Neutrophil (primary cell): ENCODE measurements at regions not wholly inside any gene's neighbourhood (a gene's known extent, or its start where the extent isn't known, plus 50 kb on each side); places are given as distances from the start of the nearest gene placed in this dataset.

ENCODE experiments used
- H3K27ac ChIP-seq: fragments of 200-600 bp; sonication (generic); 2 replicates; pipeline ENCODE4 v1.5.1; 2016; ENCODE audit warnings: mild to moderate bottlenecking, moderate library complexity
- H3K27me3 ChIP-seq: fragments of 200-600 bp; sonication (generic); 2 replicates; pipeline ENCODE4 v1.6.0; 2016; ENCODE audit warnings: mild to moderate bottlenecking
- H3K36me3 ChIP-seq: fragments of 200-600 bp; sonication (generic); 2 replicates; pipeline ENCODE4 v1.5.1; 2017
- H3K4me1 ChIP-seq, 2 experiments: fragments of 200-600 bp in 1 of 2; sonication (generic) in 1 of 2; 1 replicate in 1 of 2; 2 replicates in 1 of 2; pipeline versions ENCODE4 v1.5.1 to v1.6.1; 2013 to 2016; ENCODE audit warnings: low read depth in 1 of 2, low read length in 1 of 2, mild to moderate bottlenecking in 1 of 2, moderate library complexity in 1 of 2; ENCODE audit not compliant: control insufficient read depth in 1 of 2, insufficient read depth in 1 of 2
- H3K4me3 ChIP-seq, 2 experiments: fragments of 200-600 bp in 1 of 2; sonication (generic) in 1 of 2; 1 replicate in 1 of 2; 2 replicates in 1 of 2; pipeline ENCODE4 v1.5.1; 2013 to 2016; ENCODE audit warnings: low read depth in 1 of 2, low read length in 1 of 2, mild to moderate bottlenecking in 1 of 2, moderate library complexity in 1 of 2
- H3K9me3 ChIP-seq: fragments of 200-600 bp; sonication (generic); 2 replicates; pipeline ENCODE4 v1.5.1; 2016
- TF ChIP-seq, protein P1 (sequence below): fragments of 200-600 bp; sonication (generic); IDR thresholded peaks from 2 replicates; pipeline ENCODE4 v1.5.1; 2016; ENCODE audit warnings: antibody characterized with exemption

DNA sequence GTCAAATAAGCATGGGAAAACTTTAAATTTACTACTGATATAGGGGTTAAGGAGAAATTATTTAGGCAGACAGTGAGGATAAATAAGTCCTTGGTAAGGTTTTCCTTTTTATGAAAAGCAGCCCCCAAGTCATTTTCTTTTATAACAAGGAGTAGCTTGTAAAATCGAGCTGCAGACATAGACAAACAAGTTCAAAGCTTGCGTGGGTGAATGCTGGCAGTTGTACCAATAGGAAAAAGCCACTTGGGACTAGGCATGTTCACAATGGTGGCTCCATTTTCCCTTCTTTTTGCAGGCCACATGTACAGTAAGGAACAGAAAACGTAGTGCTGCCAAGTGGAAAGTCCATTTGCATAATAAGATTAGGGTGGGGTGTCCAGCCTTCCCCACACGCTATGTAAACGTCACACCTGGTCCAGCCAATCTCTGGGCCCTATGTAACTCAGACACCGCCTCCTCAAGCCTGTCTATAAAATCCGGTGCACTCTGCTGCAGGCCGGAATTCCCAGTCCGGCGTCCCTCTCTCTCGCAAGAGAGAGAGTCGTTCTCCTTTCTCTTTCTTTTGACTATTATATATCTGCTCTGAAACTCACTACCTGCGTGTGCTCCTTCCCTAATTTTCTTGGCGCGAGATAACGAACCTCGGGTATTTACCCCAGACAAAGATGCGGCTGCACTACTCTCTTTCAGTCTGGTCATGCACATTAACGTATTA, 217.1 kb upstream of the MAN1A1 start:
- Histone ChIP-seq H3K4me3 (no peak overlapping the region), H3K27me3 (no peaks in the 10 kb centered on the region), H3K27ac (no peak overlapping the region), H3K36me3 (no peaks in the 10 kb centered on the region), H3K9me3 (no peaks in the 10 kb centered on the region), H3K4me1 (no peaks in the 10 kb centered on the region)
- TF ChIP-seq, protein P1, sequence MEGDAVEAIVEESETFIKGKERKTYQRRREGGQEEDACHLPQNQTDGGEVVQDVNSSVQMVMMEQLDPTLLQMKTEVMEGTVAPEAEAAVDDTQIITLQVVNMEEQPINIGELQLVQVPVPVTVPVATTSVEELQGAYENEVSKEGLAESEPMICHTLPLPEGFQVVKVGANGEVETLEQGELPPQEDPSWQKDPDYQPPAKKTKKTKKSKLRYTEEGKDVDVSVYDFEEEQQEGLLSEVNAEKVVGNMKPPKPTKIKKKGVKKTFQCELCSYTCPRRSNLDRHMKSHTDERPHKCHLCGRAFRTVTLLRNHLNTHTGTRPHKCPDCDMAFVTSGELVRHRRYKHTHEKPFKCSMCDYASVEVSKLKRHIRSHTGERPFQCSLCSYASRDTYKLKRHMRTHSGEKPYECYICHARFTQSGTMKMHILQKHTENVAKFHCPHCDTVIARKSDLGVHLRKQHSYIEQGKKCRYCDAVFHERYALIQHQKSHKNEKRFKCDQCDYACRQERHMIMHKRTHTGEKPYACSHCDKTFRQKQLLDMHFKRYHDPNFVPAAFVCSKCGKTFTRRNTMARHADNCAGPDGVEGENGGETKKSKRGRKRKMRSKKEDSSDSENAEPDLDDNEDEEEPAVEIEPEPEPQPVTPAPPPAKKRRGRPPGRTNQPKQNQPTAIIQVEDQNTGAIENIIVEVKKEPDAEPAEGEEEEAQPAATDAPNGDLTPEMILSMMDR, result no peak

DNA sequence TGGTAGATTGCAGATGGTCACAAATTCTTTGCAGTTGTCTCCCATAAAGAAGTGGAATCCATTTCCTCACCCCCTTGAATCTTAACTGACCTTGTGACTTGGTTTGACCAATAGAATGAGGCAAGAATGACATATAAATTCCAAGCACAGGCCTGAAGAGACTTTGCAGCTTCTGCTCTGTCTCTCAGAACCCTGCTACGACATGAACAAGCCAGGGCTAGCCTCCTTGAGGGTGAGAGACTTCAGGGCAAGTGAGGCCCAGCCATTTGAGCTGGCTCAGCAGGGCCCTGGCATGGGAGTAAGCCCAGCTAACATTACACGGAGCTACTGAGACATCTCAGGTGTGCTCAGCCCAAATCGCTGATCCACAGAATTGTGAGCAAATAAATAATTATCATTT, 216.3 kb upstream of the MAN1A1 start:
- no peaks in the 10 kb centered on the region for H3K9me3 ChIP-seq
- H3K27ac ChIP-seq, result no peak overlapping the region
- no peaks in the 10 kb centered on the region for H3K36me3 ChIP-seq
- H3K4me3 ChIP-seq, result no peak overlapping the region
- H3K27me3 ChIP-seq, result no peaks in the 10 kb centered on the region
- TF ChIP-seq, protein P1, result no peak
- no peaks in the 10 kb centered on the region for H3K4me1 ChIP-seq

DNA sequence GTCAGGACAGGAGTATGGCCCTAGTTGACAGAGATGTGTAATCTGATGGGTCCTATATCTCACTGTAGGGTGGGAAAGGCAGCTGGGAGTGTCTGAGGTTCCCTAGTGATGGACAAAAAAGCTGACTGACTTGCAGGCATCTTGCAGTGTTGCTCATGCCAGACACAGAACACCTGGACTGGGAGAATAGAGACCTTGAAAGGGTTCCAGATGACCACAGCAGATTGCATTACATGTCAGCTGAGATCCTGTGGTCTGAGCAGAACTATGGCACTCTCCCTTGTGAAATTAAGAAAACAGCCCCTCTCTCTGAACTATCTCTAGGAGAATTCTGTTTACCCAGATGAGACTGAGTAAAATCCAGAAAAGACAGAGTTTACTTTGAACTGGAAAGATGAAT, 212.6 kb upstream of the MAN1A1 start:
- TF ChIP-seq, protein P1, result no peak

DNA sequence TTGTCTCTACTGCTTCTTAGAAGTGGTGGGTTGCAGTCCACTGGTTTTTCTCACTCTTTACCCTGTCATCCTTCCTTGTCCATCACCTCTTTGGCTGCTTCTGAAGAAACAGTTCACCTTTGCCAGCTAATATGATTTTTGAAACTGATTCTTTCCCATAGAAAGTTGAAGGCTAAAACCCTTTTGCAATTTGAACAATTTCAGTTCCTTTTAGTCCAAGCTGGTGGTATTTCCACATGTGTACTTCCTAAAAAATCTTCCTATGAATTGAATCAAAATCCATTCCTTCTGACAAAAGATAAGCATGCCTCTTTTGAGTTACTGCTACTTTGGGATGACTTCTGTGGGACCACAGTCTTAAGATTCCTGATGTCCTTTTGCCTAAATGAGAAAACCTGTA, 210.0 kb upstream of the MAN1A1 start:
- no peak overlapping the region for H3K27ac ChIP-seq
- H3K27me3 ChIP-seq, result no peaks in the 10 kb centered on the region
- TF ChIP-seq, protein P1, result no peak
- H3K4me3 ChIP-seq, result no peak overlapping the region
- H3K4me1 ChIP-seq, result no peaks in the 10 kb centered on the region
- no peaks in the 10 kb centered on the region for H3K9me3 ChIP-seq
- no peaks in the 10 kb centered on the region for H3K36me3 ChIP-seq

More for the DNA sequence above, 212.6 kb upstream of the MAN1A1 start:
- no peak overlapping the region for H3K4me3 ChIP-seq
- no peaks in the 10 kb centered on the region for H3K27me3 ChIP-seq
- H3K27ac ChIP-seq, result no peak overlapping the region
- H3K36me3 ChIP-seq, result no peaks in the 10 kb centered on the region
- H3K4me1 ChIP-seq, result no peaks in the 10 kb centered on the region
- H3K9me3 ChIP-seq, result no peaks in the 10 kb centered on the region

DNA sequence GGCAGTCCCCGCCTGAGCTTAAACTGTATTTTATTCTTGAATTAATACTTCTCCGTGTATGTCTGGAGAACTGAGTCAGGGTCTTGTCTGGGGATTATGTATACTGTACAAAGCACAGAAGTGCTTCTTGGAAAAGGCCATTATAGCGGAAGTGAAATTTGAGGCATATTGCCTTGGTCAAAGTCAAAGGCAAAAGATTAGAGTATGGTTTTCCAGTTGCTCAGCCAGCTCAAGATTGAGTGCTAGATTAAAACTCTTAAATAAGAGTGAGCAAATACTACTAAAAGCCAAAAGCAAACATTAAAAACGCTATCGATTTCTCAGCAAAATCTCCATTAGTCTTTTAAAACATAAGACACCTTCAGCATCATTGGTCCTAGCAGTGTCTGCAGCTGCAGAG, 207.7 kb upstream of the MAN1A1 start:
- H3K36me3 ChIP-seq, result no peaks in the 10 kb centered on the region
- TF ChIP-seq, protein P1, result no peak
- H3K9me3 ChIP-seq, result no peaks in the 10 kb centered on the region
- H3K27me3 ChIP-seq, result no peaks in the 10 kb centered on the region
- no peak overlapping the region for H3K27ac ChIP-seq
- no peaks in the 10 kb centered on the region for H3K4me1 ChIP-seq
- no peak overlapping the region for H3K4me3 ChIP-seq
